Mammary epithelial cell (primary cell): ENCODE measurements at regions not wholly inside any gene's neighbourhood (a gene's known extent, or its start where the extent isn't known, plus 50 kb on each side); places are given as distances from the start of the nearest gene placed in this dataset.

Experiments
- EZH2 ChIP-seq: IDR thresholded peaks from 2 replicates; pipeline ENCODE4 v1.6.1; 2012; ENCODE audit warnings: low read length, inconsistent platforms, borderline replicate concordance
- TF ChIP-seq, protein P1 (sequence below), 2 donors: IDR thresholded peaks in 1 of 2; conservative IDR thresholded peaks in 1 of 2; 2 replicates each; pipeline ENCODE4 v1.5.1; 2011 to 2012; ENCODE audit warnings: inconsistent platforms in 2 of 2, low read length in 2 of 2, mild to moderate bottlenecking in 2 of 2, control low read depth in 1 of 2, low read depth in 1 of 2; ENCODE audit not compliant: insufficient read depth in 1 of 2; ENCODE audit errors: extremely low read depth in 1 of 2

DNA sequence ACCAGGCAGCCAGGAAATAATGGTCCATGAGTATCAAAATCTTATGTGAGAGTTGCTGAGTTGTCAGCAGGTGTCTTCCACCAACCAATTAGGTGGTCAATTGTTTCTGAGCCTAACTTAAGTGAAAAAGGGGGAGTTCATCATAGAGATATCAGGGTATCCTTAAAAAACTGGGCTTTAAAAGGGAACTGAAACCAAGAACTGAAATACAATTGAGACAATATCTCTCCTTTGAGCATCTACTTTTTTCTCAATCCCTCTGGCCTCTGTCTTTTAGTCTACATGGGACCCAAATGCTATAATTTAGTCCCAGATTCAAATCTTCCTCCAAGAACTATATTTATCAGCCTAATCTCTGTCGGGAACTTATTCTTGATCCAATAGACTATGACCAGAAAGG, 201.0 kb downstream of the BTG1 start:
- TF ChIP-seq EZH2 = no peak
- TF ChIP-seq, protein P1, sequence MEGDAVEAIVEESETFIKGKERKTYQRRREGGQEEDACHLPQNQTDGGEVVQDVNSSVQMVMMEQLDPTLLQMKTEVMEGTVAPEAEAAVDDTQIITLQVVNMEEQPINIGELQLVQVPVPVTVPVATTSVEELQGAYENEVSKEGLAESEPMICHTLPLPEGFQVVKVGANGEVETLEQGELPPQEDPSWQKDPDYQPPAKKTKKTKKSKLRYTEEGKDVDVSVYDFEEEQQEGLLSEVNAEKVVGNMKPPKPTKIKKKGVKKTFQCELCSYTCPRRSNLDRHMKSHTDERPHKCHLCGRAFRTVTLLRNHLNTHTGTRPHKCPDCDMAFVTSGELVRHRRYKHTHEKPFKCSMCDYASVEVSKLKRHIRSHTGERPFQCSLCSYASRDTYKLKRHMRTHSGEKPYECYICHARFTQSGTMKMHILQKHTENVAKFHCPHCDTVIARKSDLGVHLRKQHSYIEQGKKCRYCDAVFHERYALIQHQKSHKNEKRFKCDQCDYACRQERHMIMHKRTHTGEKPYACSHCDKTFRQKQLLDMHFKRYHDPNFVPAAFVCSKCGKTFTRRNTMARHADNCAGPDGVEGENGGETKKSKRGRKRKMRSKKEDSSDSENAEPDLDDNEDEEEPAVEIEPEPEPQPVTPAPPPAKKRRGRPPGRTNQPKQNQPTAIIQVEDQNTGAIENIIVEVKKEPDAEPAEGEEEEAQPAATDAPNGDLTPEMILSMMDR (conservative IDR thresholded peaks at IDR 0.05 in 1 of 2, IDR thresholded peaks at IDR 0.05 in 1 of 2; ENCODE audit: extremely low read depth in 1 of 2, insufficient read depth in 1 of 2, low read depth in 1 of 2, low read length in 2 of 2) = no peak
